ENCODE measurements at regions not wholly inside any gene's neighbourhood (a gene's known extent, or its start where the extent isn't known, plus 50 kb on each side); places are given as distances from the start of the nearest gene placed in this dataset.
"Not testable (repeated sequence)": the region's sequence is repeated elsewhere in the genome, so short reads cannot be mapped to it uniquely, and the experiment has no call there.

DNA sequence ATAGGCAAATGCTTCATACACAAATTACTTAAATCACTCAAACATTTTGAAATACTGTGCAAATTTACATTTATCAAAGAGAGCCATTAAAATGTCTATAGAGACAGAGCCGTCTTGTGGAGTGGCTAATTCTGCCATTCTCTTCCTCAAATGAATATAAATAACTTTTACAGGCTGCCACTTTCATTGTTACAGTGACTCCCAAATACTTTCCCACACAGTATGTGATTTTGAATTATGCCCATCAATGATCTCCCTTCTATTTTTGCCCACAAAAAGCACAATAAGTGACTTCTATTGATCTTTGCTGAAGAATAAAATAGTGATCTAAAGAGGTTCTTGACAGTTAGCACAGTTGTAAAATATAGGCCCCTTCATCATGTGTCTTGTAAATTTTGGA is 1244.9 kb downstream of the PCDH17 start:
- no peak for DNase-seq (ENCODE audit: low read depth in 1 of 2, low spot score in 1 of 2)

DNA sequence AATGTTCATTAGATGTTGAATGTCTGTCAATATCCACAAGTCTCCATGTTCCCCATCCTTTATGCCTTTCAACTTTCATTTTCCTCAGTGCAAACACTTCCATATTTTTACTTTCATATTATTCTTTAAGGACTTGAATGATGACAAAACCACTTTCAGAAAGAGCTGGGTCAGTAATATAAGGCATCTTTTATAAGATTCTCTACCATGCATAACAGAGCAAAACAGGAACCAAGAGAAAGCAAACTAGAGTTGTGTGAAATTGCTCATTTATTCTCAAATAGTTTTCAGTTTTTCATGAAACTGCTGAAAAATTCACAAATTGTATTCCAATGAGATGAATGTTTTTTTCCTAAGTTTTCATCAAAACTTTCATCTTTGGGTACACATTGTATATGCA is 1247.6 kb downstream of the PCDH17 start:
- DNase-seq (ENCODE audit: low read depth in 1 of 2, low spot score in 1 of 2): no peak

DNA sequence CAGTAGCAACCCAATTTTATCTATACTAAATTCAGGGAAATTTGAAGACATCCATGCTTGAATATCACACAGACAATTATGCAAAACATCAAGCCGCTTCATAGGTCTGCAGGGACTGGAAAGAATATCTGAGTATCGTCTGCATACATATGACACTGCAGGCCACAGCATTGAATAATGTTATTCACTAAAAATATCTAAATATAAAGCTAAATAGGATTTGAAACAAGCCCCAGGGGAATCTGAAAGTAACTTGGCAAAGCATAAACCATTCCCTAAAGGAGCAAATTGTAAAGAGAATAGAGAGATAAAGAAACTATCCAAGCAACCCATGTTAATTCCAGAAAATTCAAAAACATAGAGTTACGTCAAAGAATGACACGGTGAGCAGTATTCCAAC is 1251.0 kb downstream of the PCDH17 start:
- no peak for DNase-seq (ENCODE audit: low read depth in 1 of 2, low spot score in 1 of 2)

DNA sequence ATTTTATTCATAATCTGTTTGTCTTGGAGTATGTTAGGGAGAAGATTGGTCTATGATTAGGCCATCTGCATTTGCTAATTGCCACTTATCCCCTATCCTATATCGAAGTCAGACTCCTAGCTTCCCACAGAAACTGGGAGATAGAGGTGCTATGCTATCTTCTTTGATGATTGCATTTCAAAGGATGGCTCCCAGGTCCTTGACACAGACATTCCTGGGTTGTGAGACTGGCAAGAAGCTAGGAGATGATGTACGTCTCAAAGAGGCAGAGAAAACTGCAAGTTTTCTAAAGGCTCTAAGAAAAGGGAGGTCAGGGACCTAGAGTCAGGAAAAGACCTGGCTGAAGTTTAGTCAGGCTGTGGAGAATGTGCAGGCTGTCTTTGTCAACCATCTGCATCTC is 1251.9 kb downstream of the PCDH17 start:
- no peak for DNase-seq (ENCODE audit: low read depth in 1 of 2, low spot score in 1 of 2)

DNA sequence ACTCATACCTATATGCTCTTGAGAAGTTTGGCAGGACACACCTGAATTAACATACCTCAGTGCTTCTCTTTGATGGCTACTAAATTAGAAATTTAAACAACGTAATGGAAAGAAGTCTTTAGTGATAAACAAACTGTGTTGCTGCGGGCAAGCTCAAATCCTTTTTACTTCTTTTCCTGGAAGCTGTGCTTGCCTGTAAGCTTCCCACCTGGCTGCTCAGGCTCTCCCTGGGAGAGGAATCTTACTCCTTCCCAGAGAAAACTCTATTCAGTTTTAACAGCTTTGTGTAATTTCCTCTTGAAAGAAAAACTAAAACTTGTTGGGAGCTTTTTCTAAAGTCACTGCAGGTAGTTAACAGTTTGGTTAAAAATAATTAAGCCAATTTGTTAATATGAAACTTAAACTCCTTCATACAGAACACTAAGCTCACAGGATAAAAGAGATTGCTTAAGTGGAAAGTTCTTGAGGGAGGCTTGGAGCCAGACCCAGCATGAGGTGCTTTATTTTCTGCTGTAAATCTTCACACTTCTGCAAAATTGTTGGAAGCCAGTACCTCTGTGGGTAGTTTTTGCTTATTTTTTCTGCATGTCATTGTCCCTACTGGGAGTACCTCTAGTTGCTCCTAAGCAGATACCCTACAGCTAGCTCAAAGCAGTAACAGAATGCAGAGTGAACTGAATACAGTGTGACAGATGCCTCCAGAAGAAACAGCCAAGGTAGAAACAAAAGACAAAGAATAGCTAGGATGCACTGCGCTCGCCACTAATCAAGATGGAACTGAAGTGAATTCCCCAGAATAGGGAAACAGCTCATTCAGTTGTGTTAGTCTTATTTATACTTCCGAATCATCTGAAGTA is 1253.0 kb downstream of the PCDH17 start:
- DNase-seq (ENCODE audit: low read depth in 1 of 2, low spot score in 1 of 2): no peak

DNA sequence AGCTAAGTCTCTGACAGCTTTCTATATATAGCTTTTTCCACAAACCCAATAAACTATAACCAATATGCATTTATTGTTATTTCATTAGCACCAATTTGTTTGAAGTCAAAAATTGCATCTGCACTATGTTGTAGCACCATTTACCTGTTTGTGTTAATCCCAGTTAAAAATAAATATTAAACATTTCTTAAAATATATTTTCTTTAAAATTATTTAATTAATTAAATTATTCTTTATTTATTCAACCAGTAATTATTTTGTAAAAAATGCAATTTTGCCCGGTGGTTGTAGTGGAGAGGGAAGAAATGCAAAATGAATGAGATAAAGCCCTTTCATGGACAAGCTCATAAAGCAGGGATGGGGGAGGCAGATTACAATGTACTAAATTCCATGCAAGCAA is 1257.9 kb downstream of the PCDH17 start:
- no peak for DNase-seq (ENCODE audit: low read depth in 1 of 2, low spot score in 1 of 2)

DNA sequence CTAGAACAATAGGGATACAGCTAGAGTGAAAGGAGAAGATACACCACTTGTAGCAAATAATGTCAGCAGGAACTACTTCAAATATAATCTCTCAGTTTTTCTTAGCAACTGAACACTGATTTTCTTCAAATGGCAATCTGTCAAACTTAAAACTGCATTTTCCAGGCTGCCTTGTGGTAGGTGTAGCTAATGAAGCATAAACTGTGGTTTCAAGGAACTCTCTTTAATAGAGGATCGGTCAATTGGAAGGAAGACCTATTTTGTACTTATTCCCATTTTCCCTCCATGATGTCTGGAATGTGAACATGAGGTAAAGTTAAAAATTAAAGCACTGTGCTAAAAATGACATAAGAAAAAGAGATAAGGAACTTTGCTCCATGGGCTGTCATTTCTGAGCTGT is 1261.9 kb downstream of the PCDH17 start:
- DNase-seq (ENCODE audit: low read depth in 1 of 2, low spot score in 1 of 2): no peak

DNA sequence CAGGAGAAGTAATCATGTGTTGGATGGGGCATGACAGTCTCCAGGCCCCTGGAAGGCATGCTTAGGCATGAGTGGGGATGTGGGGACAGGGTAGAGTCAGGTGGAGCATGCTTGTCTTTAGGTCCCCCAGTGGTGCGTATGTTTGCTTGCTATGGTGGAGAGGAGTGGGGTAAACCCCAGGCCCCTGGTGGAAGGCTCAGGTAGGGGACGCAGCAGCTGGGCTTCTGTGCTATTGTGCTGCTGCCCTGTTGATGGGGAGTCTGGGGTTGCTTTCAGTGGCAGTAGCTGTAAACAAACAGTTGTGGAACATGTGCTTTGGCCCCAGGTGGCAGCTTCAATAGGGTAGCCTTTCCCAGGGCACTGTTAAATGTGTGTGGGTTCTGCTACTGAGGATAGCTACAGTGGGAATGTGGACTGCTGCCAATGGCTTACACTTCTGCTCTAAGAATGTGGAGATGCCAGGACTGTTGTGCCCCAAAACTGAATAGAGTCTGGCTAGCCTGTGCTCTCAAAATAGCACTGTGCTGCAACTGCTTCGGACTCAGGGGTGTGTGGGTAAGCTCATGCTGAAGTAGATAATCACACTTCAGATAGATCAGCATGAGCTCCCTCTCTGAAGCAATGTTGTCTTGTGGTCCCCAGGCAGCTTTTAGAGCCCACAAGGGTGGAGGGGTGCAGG is 1257.3 kb downstream of the DIAPH3 start:
- DNase-seq (ENCODE audit: low read depth in 1 of 2, low spot score in 1 of 2): no peak

DNA sequence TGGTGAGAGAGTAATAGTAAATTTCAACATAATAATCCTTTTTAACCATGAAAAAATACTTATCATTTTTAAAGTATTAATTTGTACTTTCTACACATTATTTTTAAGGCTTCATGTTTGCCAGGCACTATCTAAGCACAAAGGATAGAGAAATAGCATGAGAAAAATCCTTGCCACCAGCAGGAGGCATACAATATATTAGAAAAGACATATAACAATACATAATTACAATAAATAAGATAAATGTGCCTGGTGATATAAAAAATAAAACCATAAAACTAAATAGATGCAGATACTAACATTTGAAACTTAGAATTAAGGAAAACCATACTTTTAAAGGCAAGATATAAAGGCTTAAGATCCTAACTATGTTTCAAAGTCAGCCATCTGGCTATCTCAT is 1256.4 kb downstream of the DIAPH3 start:
- DNase-seq (ENCODE audit: low read depth in 1 of 2, low spot score in 1 of 2): no peak

DNA sequence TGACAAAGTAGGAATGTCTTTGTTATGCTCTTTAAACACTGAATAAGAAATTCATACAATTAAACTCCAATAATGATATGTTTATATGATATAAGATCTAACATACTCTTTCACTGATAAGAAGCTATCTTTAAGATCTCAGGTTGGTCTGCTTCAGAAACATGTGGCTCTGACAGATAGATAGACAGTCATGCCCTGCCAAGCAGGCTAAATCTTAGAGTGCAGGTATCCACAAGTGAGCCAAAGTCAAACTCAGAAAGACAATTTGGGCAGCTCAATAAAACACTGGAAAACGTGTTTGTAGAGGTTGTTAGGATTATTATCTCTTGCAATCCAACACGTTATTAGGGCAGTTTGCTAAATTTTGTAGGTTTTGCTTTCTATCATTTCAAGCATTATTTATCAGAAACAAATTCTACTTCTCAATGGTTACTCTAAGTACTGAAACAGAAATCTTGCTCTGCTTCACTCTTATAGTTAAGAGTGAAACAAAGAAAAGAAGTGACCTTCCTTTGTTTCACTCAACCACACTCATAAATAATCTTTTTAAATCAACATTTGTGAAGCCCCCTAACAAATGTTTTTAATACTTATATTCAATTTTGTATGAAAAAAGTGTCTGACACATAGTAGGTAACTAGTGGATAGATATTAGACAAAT is 1255.6 kb downstream of the DIAPH3 start:
- no peak for DNase-seq (ENCODE audit: low read depth in 1 of 2, low spot score in 1 of 2)

DNA sequence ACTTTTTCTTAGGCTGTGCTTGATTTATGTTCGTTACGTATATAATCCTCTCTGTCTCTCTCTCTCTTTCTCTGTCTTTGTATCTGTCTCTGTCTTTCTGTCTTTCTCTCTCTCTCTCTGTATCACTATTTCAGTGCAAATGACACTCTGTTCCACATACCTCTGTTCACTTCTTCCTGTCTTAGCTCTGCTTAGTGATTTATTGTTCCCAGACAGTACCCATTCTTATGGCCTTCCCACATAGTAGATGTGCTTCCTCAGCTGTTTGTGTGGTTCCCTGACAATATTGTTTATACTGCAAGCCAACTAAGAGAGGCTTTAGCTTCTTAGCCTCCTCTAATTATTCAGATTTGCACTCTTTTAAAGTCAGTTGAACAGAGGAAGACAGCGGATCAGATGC is 1244.2 kb downstream of the DIAPH3 start:
- DNase-seq (ENCODE audit: low read depth in 1 of 2, low spot score in 1 of 2): no peak

DNA sequence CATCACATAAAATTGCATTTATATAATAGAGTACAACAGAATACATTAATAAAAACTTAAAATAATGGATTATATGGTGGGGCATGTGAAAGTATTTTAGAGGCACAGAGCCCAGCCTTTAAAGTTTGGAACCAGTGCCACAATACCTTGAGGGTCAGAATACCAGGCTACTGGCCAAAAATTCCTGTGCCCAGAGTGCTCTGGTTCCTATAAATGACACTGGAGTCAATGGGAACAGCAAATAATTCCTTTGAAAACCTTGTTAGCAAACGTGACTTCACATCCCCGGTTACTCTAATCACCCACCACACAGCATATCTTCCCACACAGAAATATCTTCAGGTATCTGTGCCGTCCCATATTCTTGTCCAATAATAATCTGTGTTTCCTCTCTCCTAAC is 1242.6 kb downstream of the DIAPH3 start:
- DNase-seq (ENCODE audit: low read depth in 1 of 2, low spot score in 1 of 2): no peak

DNA sequence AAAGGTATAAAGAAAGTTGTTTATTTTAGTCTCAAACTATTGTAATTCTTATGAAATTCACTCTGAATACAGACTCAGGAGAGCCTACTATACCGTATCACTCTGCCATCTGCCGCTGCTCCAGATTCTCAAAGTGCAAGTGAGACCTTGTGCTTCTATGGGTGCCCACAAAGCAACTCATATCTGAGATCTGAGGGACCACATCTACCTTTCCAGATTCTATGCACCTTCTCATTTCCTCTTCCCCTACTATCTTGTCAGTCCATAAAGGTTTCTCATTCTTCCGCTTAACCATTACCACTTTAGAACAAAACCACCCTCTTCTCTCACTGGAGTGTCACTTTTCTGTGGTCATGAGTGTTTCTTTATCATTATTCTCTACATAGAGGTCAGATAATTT is 1236.9 kb downstream of the DIAPH3 start:
- DNase-seq (ENCODE audit: low read depth in 1 of 2, low spot score in 1 of 2): no peak

DNA sequence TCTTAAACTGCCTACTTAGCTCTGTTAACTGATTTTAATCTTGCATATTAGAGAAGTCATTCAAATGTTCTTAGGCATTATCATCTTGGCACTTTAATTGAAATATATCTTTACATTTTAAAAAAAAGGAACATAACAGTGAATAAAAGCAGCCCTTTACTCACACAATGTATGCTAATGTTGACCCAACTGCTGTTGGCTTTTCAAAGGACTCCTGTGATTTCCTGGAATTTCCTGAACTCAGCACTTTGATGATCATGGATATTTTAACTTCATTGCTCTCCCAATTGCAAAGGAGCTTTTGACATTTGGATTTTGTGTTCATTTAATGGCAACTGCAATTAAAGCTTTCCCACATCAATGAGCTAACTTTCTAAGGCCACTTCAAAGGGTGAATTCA is 1230.3 kb downstream of the DIAPH3 start:
- no peak for DNase-seq (ENCODE audit: low read depth in 1 of 2, low spot score in 1 of 2)

DNA sequence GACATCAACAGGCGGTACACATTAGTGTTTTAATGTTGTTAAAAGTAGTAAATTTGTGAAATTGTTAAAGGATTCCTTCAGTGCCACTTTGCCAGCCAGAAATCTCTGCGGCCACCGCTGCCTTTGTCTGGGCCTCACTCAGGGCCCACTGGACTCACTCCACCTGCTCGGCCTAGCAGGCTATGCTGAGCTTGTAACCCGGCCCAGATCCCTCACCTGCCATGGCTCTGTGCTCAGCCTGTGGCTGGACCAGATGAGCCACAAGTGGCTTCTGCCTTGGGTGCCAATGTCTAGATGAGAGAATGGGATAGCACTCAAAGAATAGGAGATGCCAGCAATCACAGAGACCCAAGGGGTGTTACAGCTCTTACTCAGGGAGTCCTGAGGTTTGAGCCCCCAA is 1228.0 kb downstream of the DIAPH3 start:
- no peak for DNase-seq (ENCODE audit: low read depth in 1 of 2, low spot score in 1 of 2)

DNA sequence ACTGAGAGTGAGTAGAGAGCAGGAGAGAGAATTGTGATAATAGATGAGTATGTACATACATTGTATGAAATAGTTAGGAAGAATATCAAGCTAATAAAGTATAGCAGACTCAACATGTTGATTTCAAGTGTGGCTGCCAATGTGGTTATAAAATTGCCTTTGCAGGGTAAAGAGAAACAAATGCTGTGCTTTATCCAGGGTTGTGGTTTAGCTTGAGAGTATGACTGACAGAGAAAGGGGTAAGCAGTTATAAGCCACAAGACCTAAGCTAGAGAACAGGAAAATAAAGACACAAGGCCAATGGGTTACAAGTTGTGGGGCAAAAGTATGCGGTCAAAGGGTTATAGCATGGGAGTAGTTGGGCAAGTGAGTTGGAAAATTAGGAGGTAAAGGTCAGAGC is 1217.5 kb downstream of the DIAPH3 start:
- no peak for DNase-seq (ENCODE audit: low read depth in 1 of 2, low spot score in 1 of 2)

DNA sequence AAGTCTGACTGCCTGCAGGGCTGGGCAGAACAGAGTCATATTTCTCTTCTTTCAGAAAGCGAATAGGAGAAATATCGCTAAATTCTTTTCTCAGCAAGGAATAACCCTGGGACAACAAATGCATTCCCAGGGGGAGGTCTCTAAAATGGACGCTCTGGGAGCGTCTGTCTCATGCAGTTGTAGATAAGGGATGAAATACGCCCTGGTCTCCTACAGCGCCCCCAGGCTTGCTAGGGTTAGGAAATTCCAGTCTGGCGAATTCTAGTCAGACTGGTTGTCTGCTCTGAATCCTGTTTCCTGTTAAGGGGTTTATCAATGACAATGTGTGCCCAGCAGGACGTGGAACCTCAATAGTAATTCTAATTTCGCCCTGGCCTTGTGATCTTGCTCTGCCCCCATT is 1214.1 kb downstream of the DIAPH3 start:
- no peak for DNase-seq (ENCODE audit: low read depth in 1 of 2, low spot score in 1 of 2)

DNA sequence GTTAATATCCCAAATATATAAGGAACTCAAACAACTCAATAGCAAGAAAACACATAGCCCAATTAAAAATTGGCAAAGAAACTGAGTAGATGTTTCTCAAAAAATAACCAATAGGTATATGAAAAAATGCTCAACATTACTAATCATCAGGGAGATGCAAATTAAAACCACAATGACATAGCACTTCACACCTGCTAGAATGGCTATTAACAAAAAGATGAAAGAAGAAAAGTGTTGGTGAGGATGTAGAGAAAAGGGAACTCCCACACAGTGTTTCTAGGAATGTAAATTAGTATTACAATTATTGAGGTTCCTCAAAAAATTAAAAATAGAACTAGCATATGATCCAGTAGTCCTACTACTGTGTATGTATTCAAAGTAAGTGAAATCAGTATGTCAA is 1212.8 kb downstream of the DIAPH3 start:
- DNase-seq (ENCODE audit: low read depth in 1 of 2, low spot score in 1 of 2): no peak

DNA sequence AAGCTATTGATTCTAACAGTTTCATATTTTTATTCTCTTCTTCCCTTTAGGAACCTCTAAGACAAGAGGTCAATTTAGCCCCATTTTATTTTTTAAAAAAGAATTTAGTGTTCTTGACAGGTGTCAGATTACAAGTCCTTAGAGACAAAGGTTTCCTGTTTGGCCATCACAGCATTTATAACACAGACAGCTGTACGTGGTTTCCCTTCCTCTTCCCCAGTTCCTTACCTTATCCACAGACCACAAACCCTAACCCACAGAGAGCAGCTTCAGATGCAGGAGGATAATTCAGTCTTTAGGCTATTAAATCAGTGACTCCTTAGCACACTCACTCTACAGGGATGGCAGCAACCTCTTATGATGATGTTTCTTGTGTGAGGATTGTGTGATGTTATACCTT is 1210.1 kb downstream of the DIAPH3 start:
- DNase-seq (ENCODE audit: low read depth in 1 of 2, low spot score in 1 of 2): no peak

DNA sequence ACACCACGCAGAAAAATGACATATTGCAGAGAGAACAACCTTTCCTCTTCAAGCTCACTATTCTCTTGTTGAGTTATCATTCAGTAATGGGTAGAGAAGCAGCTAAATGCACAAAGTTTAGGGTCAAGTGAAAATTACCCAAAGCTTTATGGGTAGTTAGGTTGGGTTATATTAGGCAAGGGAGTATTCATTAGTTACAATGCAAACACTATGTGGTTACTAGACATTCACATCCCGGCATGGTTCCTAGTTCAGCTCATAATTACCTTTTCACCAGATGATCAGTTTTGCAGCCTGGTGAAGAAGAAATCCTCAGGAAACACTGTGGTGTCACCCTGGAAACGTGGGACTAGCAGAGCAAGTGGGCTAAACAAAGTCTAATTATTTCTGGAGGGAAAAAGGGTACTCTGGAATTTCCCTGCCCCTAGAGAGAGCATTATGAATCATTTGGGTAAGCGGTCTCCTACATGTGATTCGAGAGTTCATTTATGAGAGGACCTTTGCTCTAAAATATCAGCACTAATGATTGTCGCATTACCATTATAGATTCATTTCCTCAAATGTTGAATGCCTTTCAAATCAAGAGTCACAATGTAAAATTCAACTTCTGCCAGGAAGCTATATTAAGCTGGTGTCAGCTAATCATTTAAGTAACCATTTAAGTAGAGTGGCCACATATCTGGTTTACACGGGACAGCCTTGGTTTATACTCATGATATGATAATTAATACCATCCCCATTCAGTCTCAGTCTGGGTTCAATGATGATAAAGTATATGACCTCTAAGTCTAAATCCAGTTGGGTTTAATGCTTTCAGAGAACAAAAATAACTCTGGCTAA is 1208.0 kb downstream of the DIAPH3 start:
- no peak for DNase-seq (ENCODE audit: low read depth in 1 of 2, low spot score in 1 of 2)

DNA sequence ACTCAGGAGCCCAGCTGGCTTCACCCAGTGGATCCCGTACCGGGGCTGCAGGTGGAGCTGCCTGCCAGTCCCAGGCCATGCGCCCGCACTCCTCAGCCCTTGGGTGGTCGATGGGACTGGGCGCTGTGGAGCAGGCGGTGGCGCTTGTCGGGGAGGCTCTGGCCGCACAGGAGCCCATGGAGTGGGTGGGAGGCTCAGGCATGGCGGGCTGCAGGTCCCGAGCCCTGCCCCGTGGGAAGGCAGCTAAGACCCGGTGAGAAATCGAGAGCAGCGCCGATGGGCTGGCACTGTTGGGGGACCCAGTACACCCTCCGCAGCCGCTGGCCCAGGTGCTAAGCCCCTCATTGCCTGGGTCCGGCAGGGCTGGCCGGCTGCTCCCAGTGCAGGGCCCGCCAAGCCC is 1205.6 kb downstream of the DIAPH3 start:
- DNase-seq (ENCODE audit: low read depth in 1 of 2, low spot score in 1 of 2): not testable (repeated sequence)
